Right ventricle myocardium superior (tissue), 1 donor: ENCODE measurements at regions not wholly inside any gene's neighbourhood (a gene's known extent, or its start where the extent isn't known, plus 50 kb on each side); places are given as distances from the start of the nearest gene placed in this dataset.
A peak's percentile ranks its signal among the peaks of the same experiment; 100 is the strongest.

Experiments used
- ATAC-seq: fragments of 200-7000 bp; cut with Tn5 transposase; one replicate; pipeline ENCODE4 v1.9.1; 2020; ENCODE audit warnings: mild to moderate bottlenecking; ENCODE audit not compliant: poor library complexity
- DNase-seq: peaks from one replicate; pipeline ENCODE4 v3.0.0-alpha.2; 2020
- intact Hi-C: fragments of 100-400 bp; cut with DNase I; formaldehyde crosslinking; loops from one replicate; pipeline ENCODE4 v1.11.2; 2022
- donor health status: DM: no; HTN: yes; CAD: no; lungs with severe emphysema.

GRCh38 chr12:101539148-101539547 is 55.6 kb upstream of the MYBPC1 start:
- intact Hi-C loops: no loop called here
- DNase-seq (no peak), ATAC-seq (peak; percentile 74)
